BE2C (cell line): ENCODE measurements at regions not wholly inside any gene's neighbourhood (a gene's known extent, or its start where the extent isn't known, plus 50 kb on each side); places are given as distances from the start of the nearest gene placed in this dataset.
A peak's percentile ranks its signal among the peaks of the same experiment; 100 is the strongest.

Experiments
- DNase-seq: peaks from one replicate; pipeline ENCODE4 v3.0.0-alpha.2; 2020
- H3K27me3 ChIP-seq: fragments of 250-450 bp; sonication (Bioruptor Pico); 2 replicates; pipeline ENCODE4 v1.5.1; 2020; ENCODE audit warnings: mild to moderate bottlenecking
- H3K36me3 ChIP-seq: fragments of 250-450 bp; sonication (Bioruptor Pico); 2 replicates; pipeline ENCODE4 v1.5.1; 2020; ENCODE audit warnings: mild to moderate bottlenecking
- H3K4me1 ChIP-seq: fragments of 250-450 bp; sonication (Bioruptor Pico); 2 replicates; pipeline ENCODE4 v1.5.1; 2020
- H3K4me3 ChIP-seq: 2 replicates; pipeline ENCODE4 v1.5.1; 2011; ENCODE audit warnings: low read depth, low read length
- H3K9me3 ChIP-seq: fragments of 250-450 bp; sonication (Bioruptor Pico); 2 replicates; pipeline ENCODE4 v1.5.1; 2020
- CTCF ChIP-seq: IDR thresholded peaks from 2 replicates; pipeline ENCODE4 v1.5.1; 2012; ENCODE audit warnings: mild to moderate bottlenecking, low read depth, low read length

- TF ChIP-seq CTCF, result no peak
- H3K4me3 ChIP-seq, result no peak overlapping the region
- H3K27me3 ChIP-seq, result no peaks in the 10 kb centered on the region
- no peaks in the 10 kb centered on the region for H3K4me1 ChIP-seq
- DNase-seq, result no peak
- no peaks in the 10 kb centered on the region for H3K9me3 ChIP-seq
- no peaks in the 10 kb centered on the region for H3K36me3 ChIP-seq
Observed at GRCh38 chr13:27673911-27674310, 52.2 kb downstream of the POLR1D start.

- no peaks in the 10 kb centered on the region for H3K36me3 ChIP-seq
- H3K4me3 ChIP-seq, result no peak overlapping the region
- no peaks in the 10 kb centered on the region for H3K9me3 ChIP-seq
- DNase-seq, result peak; percentile 11
- peaks cover 8% of the 10 kb centered on the region; the same call in 1 of the 2 replicates for H3K27me3 ChIP-seq
- no peak for TF ChIP-seq CTCF
- no peaks in the 10 kb centered on the region for H3K4me1 ChIP-seq
Observed at GRCh38 chr13:27678306-27679040, 56.8 kb downstream of the POLR1D start.

GRCh38 chr13:27679396-27679795 lies 57.7 kb downstream of the POLR1D start:
- Histone ChIP-seq H3K27me3 (peaks cover 8% of the 10 kb centered on the region; the same call in 1 of the 2 replicates), H3K36me3 (no peaks in the 10 kb centered on the region), H3K4me3 (no peak overlapping the region), H3K9me3 (no peaks in the 10 kb centered on the region), H3K4me1 (no peaks in the 10 kb centered on the region)
- TF ChIP-seq CTCF, result no peak
- DNase-seq, result no peak

GRCh38 chr13:27679896-27680295 lies 58.2 kb downstream of the POLR1D start:
- Histone ChIP-seq H3K36me3 (no peaks in the 10 kb centered on the region), H3K4me1 (no peaks in the 10 kb centered on the region), H3K27me3 (peaks cover 8% of the 10 kb centered on the region; the same call in 1 of the 2 replicates), H3K4me3 (no peak overlapping the region), H3K9me3 (no peaks in the 10 kb centered on the region)
- no peak for TF ChIP-seq CTCF
- no peak for DNase-seq

- Histone ChIP-seq H3K27me3 (peaks cover 8% of the 10 kb centered on the region), H3K4me1 (no peaks in the 10 kb centered on the region)
- DNase-seq, result no peak
Observed at GRCh38 chr13:27680465-27680864, 58.8 kb downstream of the POLR1D start.

More at GRCh38 chr13:27680465-27680864, 58.8 kb downstream of the POLR1D start:
- no peaks in the 10 kb centered on the region for H3K36me3 ChIP-seq
- no peaks in the 10 kb centered on the region for H3K9me3 ChIP-seq
- no peak for TF ChIP-seq CTCF
- no peak overlapping the region for H3K4me3 ChIP-seq
